ENCODE measurements at regions not wholly inside any gene's neighbourhood (a gene's known extent, or its start where the extent isn't known, plus 50 kb on each side); places are given as distances from the start of the nearest gene placed in this dataset.

DNA sequence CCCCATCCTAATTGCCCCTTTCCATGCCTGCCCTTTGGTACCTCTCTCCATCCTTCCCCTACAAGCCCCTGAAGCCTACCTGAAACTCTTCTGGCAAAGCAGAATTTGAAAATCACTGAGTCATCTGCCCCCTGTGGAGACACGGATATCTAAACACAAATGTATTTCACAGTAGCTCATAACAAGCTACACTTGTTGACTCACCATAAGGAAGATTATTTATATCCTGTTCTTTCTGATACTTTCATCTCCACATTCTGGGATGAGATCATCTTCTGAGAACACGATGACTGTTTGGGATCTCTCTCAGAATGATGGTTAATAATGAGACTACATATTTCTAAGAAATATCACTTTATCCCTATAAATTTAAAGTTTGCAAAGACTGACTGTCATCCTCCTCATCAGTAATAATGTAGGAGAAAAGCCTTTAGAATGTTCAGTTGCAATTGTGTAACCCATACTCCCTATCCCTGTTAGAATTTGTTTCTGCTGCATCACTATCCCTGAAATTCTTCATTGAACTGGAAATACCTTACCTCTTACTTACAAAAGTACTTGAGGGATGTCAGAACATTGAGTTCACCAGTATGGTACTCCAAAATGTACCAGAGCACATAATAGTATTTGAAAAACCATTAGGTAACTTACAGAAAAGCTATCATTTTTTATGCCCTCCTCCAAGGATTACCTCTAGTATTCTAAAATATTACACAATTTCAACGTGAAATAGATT, 116.1 kb upstream of the IL12A start:
- TF ChIP-seq, protein P1, sequence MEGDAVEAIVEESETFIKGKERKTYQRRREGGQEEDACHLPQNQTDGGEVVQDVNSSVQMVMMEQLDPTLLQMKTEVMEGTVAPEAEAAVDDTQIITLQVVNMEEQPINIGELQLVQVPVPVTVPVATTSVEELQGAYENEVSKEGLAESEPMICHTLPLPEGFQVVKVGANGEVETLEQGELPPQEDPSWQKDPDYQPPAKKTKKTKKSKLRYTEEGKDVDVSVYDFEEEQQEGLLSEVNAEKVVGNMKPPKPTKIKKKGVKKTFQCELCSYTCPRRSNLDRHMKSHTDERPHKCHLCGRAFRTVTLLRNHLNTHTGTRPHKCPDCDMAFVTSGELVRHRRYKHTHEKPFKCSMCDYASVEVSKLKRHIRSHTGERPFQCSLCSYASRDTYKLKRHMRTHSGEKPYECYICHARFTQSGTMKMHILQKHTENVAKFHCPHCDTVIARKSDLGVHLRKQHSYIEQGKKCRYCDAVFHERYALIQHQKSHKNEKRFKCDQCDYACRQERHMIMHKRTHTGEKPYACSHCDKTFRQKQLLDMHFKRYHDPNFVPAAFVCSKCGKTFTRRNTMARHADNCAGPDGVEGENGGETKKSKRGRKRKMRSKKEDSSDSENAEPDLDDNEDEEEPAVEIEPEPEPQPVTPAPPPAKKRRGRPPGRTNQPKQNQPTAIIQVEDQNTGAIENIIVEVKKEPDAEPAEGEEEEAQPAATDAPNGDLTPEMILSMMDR (IDR thresholded peaks at IDR 0.05 in 2 of 3, conservative IDR thresholded peaks at IDR 0.05 in 1 of 3; ENCODE audit: borderline replicate concordance in 1 of 3, insufficient read depth in 1 of 3, low read depth in 2 of 3, low read length in 2 of 3), result no peak
- TF ChIP-seq POLR2AphosphoS5 (IDR thresholded peaks at IDR 0.05; ENCODE audit: low read depth, low read length) (peak; percentile 19; the same call in 1 of the 2 replicates), TCF7L2 (IDR thresholded peaks at IDR 0.05; ENCODE audit: borderline replicate concordance, extremely low read depth, insufficient read depth, insufficient read length) (peak; percentile 69), RAD21 (IDR thresholded peaks at IDR 0.05; ENCODE audit: low read depth) (0 out of 2 replicates have a peak, but pooled peaks have one; percentile 22), ZNF274 (IDR thresholded peaks at IDR 0.05; ENCODE audit: low read depth, low read length) (no peak), POLR2A (IDR thresholded peaks at IDR 0.05; ENCODE audit: borderline replicate concordance, extremely low read depth, insufficient read depth, insufficient read length) (no peak), YY1 (IDR thresholded peaks at IDR 0.05; ENCODE audit: extremely low read depth, insufficient replicate concordance, low read depth, low read length) (no peak), JUND (IDR thresholded peaks at IDR 0.05) (peak; percentile 95), CEBPB (IDR thresholded peaks at IDR 0.05; ENCODE audit: low read depth) (peak; percentile 77)
- TF ChIP-seq, protein P2, sequence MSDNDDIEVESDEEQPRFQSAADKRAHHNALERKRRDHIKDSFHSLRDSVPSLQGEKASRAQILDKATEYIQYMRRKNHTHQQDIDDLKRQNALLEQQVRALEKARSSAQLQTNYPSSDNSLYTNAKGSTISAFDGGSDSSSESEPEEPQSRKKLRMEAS (IDR thresholded peaks at IDR 0.05), result peak; percentile 69

Data from HCT116 (cell line).